MCF 10A (cell line): ENCODE measurements at regions not wholly inside any gene's neighbourhood (a gene's known extent, or its start where the extent isn't known, plus 50 kb on each side); places are given as distances from the start of the nearest gene placed in this dataset.

Experiments used
- BruUV-seq: library from RNA; stranded (reverse); fragments of 400-500 nt; replicated peaks from 2 replicates; lab custom pipeline; 2021; lab: Mats Ljungman, UMichigan
- CTCF ChIA-PET: fragments of 300-600 bp; sonication (Branson Sonifier 250); formaldehyde crosslinking; extraction: SDS; loops from one replicate; lab custom pipeline; 2021; ENCODE audit warnings: antibody characterized with exemption, inconsistent platforms; lab: Yijun Ruan, JAX
- POLR2A ChIA-PET: fragments of 300-600, 350-650 bp; sonication (Branson Sonifier 250); formaldehyde crosslinking; extraction: SDS; loops from one replicate; lab custom pipeline; 2020; ENCODE audit warnings: antibody characterized with exemption, inconsistent platforms; lab: Yijun Ruan, JAX
- DNase-seq: peaks from one replicate; pipeline ENCODE4 v3.0.0-alpha.2; 2018; ENCODE audit not compliant: unreplicated experiment
- H3K27ac Mint-ChIP-seq: one replicate; pipeline ENCODE4 v1.8.0; 2022; ENCODE audit warnings: mild to moderate bottlenecking, low read depth, mixed read lengths; ENCODE audit not compliant: unreplicated experiment
- H3K27me3 Mint-ChIP-seq: one replicate; pipeline ENCODE4 v1.8.0; 2022; ENCODE audit warnings: mixed read lengths; ENCODE audit not compliant: insufficient read depth, unreplicated experiment
- H3K36me3 Mint-ChIP-seq: one replicate; pipeline ENCODE4 v1.8.0; 2022; ENCODE audit warnings: mild to moderate bottlenecking, moderate library complexity, mixed read lengths; ENCODE audit not compliant: insufficient read depth, unreplicated experiment
- H3K4me1 Mint-ChIP-seq: one replicate; pipeline ENCODE4 v1.8.0; 2022; ENCODE audit warnings: mixed read lengths; ENCODE audit not compliant: insufficient read depth, unreplicated experiment
- H3K4me3 Mint-ChIP-seq: one replicate; pipeline ENCODE4 v1.8.0; 2022; ENCODE audit warnings: mild to moderate bottlenecking, moderate library complexity, mixed read lengths; ENCODE audit not compliant: unreplicated experiment
- H3K9me3 Mint-ChIP-seq: one replicate; pipeline ENCODE4 v1.8.0; 2022; ENCODE audit warnings: mixed read lengths; ENCODE audit not compliant: unreplicated experiment
- intact Hi-C: fragments of 100-400 bp; cut with micrococcal nuclease; formaldehyde crosslinking; loops from 2 replicates; pipeline ENCODE4 v1.14.1; 2022
- TF ChIP-seq, protein P1 (sequence below): fragments of 200-600 bp; IDR thresholded peaks from one replicate; pipeline ENCODE4 v1.8.0; 2022; ENCODE audit warnings: antibody characterized with exemption, mild to moderate bottlenecking; ENCODE audit not compliant: unreplicated experiment

- TF ChIP-seq, protein P1, sequence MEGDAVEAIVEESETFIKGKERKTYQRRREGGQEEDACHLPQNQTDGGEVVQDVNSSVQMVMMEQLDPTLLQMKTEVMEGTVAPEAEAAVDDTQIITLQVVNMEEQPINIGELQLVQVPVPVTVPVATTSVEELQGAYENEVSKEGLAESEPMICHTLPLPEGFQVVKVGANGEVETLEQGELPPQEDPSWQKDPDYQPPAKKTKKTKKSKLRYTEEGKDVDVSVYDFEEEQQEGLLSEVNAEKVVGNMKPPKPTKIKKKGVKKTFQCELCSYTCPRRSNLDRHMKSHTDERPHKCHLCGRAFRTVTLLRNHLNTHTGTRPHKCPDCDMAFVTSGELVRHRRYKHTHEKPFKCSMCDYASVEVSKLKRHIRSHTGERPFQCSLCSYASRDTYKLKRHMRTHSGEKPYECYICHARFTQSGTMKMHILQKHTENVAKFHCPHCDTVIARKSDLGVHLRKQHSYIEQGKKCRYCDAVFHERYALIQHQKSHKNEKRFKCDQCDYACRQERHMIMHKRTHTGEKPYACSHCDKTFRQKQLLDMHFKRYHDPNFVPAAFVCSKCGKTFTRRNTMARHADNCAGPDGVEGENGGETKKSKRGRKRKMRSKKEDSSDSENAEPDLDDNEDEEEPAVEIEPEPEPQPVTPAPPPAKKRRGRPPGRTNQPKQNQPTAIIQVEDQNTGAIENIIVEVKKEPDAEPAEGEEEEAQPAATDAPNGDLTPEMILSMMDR, result no peak
- ChIA-PET POLR2A (no interaction called here), CTCF (no interaction called here)
- no peak overlapping the region for H3K27ac Mint-ChIP-seq
- H3K4me3 Mint-ChIP-seq, result no peak overlapping the region
- H3K4me1 Mint-ChIP-seq, result no peaks in the 10 kb centered on the region
- H3K9me3 Mint-ChIP-seq, result peaks cover 7% of the 10 kb centered on the region
- BruUV-seq, result no TSS peak
- DNase-seq, result no peak
- H3K27me3 Mint-ChIP-seq, result no peaks in the 10 kb centered on the region
- intact Hi-C loops, result no loop called here
- H3K36me3 Mint-ChIP-seq, result no peaks in the 10 kb centered on the region
Measured at GRCh38 chr4:176896211-176896610, 103.5 kb upstream of the VEGFC start.

- POLR2A ChIA-PET, result interaction anchor here (0.9 kb wide), 1 partner anchor 23 kb away, joined by 3 read pairs; no protein-coding TSS in a partner anchor
- peaks cover 7% of the 10 kb centered on the region for H3K9me3 Mint-ChIP-seq
- no peaks in the 10 kb centered on the region for H3K36me3 Mint-ChIP-seq
- no peak overlapping the region for H3K27ac Mint-ChIP-seq
- no peak for DNase-seq
- intact Hi-C loops, result no loop called here
- H3K4me1 Mint-ChIP-seq, result no peaks in the 10 kb centered on the region
- no peaks in the 10 kb centered on the region for H3K27me3 Mint-ChIP-seq
- H3K4me3 Mint-ChIP-seq, result no peak overlapping the region
- TF ChIP-seq, protein P1, result no peak
- CTCF ChIA-PET, result no interaction called here
- BruUV-seq, result no TSS peak
Measured at GRCh38 chr4:176897226-176897625, 104.5 kb upstream of the VEGFC start.

DNA sequence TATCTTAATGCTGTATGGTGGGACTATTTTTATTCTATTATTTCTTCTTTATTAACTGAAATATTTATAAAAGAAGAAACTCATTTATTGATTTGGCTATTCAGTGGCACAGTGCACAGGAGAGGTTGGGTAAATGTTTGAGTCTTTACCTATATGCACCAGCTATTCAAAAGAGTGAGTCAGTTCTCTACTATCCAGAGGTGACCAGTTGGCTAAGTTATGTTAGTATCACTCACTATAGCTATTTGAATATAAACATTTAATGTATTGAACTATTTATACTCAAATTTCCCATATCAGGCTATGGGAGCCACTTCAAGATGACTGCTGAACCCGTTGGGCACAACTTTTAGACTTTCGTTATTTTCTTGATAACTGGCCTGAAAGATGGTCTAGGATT, 106.1 kb upstream of the VEGFC start:
- no TSS peak for BruUV-seq
- H3K4me1 Mint-ChIP-seq, result peaks cover 5% of the 10 kb centered on the region
- no peak for DNase-seq
- H3K4me3 Mint-ChIP-seq, result no peak overlapping the region
- H3K9me3 Mint-ChIP-seq, result peaks cover 7% of the 10 kb centered on the region
- H3K27me3 Mint-ChIP-seq, result no peaks in the 10 kb centered on the region
- intact Hi-C loops, result no loop called here
- H3K27ac Mint-ChIP-seq, result no peak overlapping the region
- CTCF ChIA-PET, result interaction anchor here (0.6 kb wide), 1 partner anchor 249 kb away, joined by 5 read pairs; no protein-coding TSS in a partner anchor
- POLR2A ChIA-PET, result no interaction called here
- H3K36me3 Mint-ChIP-seq, result no peaks in the 10 kb centered on the region
- TF ChIP-seq, protein P1, result no peak

GRCh38 chr4:176902710-176903323, 110.1 kb upstream of the VEGFC start:
- Mint-ChIP-seq H3K27ac (peak overlapping the region; percentile 70), H3K36me3 (no peaks in the 10 kb centered on the region), H3K27me3 (no peaks in the 10 kb centered on the region), H3K4me3 (peak overlapping the region; percentile 41), H3K9me3 (peaks cover 7% of the 10 kb centered on the region), H3K4me1 (peaks cover 5% of the 10 kb centered on the region)
- ChIA-PET POLR2A (interaction anchor here (1.1 kb wide), 1 partner anchor 10 kb away, joined by 3 read pairs; no protein-coding TSS in a partner anchor), CTCF (interaction anchor here (0.8 kb wide), 1 partner anchor 10 kb away, joined by 4 read pairs; no protein-coding TSS in a partner anchor)
- peak; percentile 60 for DNase-seq
- intact Hi-C loops, result loop anchor here (2.0 kb wide), 1 partner anchor 112 kb away; no protein-coding TSS in a partner anchor
- TF ChIP-seq, protein P1, result no peak
- BruUV-seq, result no TSS peak
